ENCODE measurements at regions not wholly inside any gene's neighbourhood (a gene's known extent, or its start where the extent isn't known, plus 50 kb on each side); places are given as distances from the start of the nearest gene placed in this dataset.

- DNase-seq: no peak
Observed at GRCh38 chr15:77698481-77698880, 65.8 kb upstream of the LINGO1 start.

DNA sequence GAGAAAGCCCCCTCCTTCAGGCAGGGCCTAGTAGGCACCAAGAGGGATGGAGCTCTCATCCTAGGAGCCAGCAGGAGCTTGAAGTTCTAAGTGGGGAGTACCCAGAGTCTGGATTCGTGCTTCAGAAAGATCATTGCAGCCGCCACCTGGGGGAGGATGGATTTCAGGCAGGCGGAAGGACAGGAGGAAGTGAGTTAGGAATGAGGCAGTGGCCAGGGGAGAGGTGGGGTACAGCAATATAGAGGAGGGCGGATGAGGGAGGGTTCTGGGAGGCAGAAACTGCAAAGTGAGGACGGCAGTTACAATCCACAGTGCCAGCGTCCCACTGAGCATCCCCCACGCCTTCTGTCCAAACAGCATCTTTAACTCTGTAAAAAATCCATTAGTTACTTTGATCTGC, 65.2 kb upstream of the LINGO1 start:
- DNase-seq: no peak

DNA sequence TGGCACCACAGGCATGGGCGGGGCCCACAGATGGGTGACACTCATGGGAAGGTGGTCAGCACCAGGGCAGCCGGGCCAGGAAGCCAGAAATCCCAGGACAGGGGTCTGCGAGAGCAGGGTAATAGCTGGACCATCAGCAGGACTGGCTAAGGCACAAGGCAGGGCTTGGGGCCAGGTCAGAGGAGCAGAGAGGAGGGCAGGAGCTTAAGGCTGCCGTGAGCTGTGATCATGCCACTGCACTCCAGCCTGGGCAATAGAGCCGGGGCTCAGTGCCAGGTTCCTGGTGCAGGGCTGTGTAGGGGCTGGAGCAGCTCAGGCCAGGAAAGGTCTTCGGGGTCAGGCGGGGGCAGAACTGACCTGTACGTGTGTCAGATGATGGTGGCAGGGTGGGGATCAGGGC, 64.2 kb upstream of the LINGO1 start:
- no peak for DNase-seq

GRCh38 chr15:77695961-77696582, 63.4 kb upstream of the LINGO1 start:
- no peak for DNase-seq

DNA sequence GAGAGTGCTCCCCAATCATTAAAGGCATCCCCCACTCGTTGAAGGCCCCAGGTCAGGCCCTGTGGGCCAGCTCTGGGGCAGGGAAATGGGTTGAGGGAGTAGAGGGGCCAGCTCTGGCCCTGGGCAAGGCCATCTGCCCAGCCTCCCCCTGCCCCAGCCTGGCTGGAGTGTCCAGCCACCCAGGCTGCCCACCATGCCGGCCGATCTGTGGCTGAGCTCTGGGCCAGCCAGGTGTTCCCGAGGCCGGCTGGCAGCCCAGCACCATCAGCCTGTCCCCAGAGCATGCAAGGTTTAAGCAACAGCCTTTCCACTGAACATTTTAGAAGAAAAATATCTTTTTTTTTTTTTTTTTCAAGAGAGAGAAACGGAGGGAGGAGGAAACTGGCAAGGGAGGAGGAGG, 62.8 kb upstream of the LINGO1 start:
- DNase-seq: no peak

DNA sequence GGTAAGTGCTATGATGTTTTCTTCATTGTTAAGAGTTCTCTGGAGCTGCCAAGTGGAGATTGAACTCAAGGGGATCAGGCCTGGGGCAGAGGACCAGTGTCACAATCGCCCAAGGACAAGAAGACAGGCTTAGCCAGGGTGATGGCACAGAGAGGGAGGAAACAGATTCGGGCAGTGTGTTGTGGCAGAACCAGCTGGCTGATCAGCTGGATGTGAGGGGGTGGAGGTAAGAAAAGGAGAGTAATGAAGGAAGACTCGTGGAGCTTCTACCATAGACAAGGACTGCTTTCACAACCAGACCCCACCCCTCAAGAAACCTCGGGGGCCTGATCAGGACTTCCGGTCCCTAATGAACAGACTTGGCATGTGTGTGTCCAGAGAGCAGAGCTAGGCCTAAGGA, 60.9 kb upstream of the LINGO1 start:
- DNase-seq: no peak

- no peak for DNase-seq
Observed at GRCh38 chr15:77692614-77693013, 59.9 kb upstream of the LINGO1 start.

DNA sequence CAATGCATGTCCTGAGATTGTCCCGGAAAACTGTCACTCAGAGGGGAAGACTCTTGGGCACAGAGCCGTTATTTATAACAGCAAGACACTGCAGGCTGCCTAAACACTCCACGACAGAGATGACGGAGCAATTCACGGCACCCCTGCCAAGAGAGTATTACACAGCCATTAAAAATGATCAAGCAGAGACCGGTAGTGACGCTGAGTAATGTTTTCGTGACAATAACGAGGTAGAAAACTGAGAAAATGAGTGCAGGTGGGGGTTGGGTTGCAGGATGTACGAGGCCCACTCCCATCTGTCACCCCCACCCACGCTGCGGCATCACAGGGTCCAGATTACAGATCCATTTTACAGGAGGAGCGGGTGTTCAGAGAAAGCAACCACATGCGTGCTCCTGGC, 58.9 kb upstream of the LINGO1 start:
- DNase-seq: no peak

GRCh38 chr15:77689821-77690220, 57.1 kb upstream of the LINGO1 start:
- DNase-seq: no peak

- DNase-seq: no peak
Observed at GRCh38 chr15:77688693-77689092, 56.0 kb upstream of the LINGO1 start.

DNA sequence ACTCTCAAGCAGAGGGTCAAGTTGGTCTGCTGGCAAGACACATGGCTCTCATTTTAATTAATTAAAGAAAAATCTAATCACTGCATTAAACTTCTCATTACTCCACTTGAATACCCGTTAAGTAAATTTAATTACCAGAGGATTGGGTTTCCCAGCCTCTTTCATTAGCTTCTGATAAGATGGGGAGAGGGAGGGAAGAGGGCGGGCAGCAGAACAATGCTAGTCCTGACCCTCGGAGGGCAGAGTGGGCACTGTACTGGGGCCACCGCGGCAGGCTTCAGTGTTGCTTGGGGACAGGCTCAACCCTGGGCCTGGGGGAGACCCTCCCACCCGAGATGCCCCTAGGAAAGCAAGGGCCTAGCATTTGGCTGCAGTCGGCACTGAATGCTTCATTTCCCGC, 55.6 kb upstream of the LINGO1 start:
- no peak for DNase-seq

- DNase-seq: no peak
Observed at GRCh38 chr15:77685082-77685815, 52.5 kb upstream of the LINGO1 start.

GRCh38 chr15:77684341-77685081, 51.8 kb upstream of the LINGO1 start:
- DNase-seq: no peak

DNA sequence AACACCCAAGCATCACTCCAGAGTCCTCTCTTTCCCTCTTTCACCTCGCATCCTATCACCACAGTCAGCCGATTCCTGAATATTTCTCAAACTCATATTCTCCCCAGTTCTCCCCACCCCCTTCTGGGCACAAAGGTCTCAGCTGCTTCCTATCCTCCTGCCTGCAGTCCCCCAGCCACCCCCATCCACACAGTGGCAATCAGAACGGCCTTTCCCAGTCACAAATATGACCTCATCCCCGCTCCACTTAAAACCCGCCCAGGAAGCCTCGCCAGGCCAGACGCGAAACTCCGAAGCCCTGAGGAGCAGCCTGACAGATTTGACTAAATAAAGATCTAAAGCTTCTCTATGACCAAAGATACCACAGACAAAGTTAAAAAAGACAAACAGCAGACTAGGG, 49.9 kb upstream of the LINGO1 start:
- no peak for DNase-seq
